Lower leg skin (tissue), 4 donors: ENCODE measurements at regions not wholly inside any gene's neighbourhood (a gene's known extent, or its start where the extent isn't known, plus 50 kb on each side); places are given as distances from the start of the nearest gene placed in this dataset.
"Not testable (repeated sequence)": the region's sequence is repeated elsewhere in the genome, so short reads cannot be mapped to it uniquely, and the experiment has no call there.

ENCODE experiments used
- DNase-seq, 2 donors: peaks; one replicate each; pipeline ENCODE4 v3.0.0-alpha.2; 2019; ENCODE audit warnings: low spot score in 2 of 2
- H3K4me3 ChIP-seq: fragments of 200-600 bp; sonication (generic); 2 replicates; pipeline ENCODE4 v1.5.1; 2017; ENCODE audit warnings: mild to moderate bottlenecking, low read depth; ENCODE audit not compliant: poor library complexity, severe bottlenecking
- CTCF ChIP-seq, 3 donors: fragments of 450-650 bp; IDR thresholded peaks; one replicate each; pipeline ENCODE4 v1.5.1; 2016; ENCODE audit warnings: antibody characterized with exemption in 3 of 3, mild to moderate bottlenecking in 3 of 3, moderate library complexity in 2 of 3
- POLR2A ChIP-seq, 2 donors: fragments of 450-650 bp; IDR thresholded peaks; one replicate each; pipeline ENCODE4 v1.6.1; 2016 to 2017; ENCODE audit warnings: antibody characterized with exemption in 2 of 2, mild to moderate bottlenecking in 1 of 2, moderate library complexity in 1 of 2
- WGBS, 2 donors: methylation state at CpG; one replicate each; pipeline ENCODE4 v1.1.5; 2018; 5-methylcytosine and 5-hydroxymethylcytosine counted together
- intact Hi-C: fragments of 100-400 bp; cut with DNase I; formaldehyde crosslinking; loops from one replicate; pipeline ENCODE4 v1.15.0; 2023; ENCODE audit warnings: low total_unique reads

GRCh38 chr7:12031638-12032037 lies 179.5 kb upstream of the TMEM106B start:
- H3K4me3 ChIP-seq = no peak overlapping the region
- no peak for DNase-seq
- TF ChIP-seq CTCF (IDR thresholded peaks at IDR 0.05) (no peak), POLR2A (IDR thresholded peaks at IDR 0.05) (no peak)
- intact Hi-C loops = no loop called here

- WGBS, 2 donors = 61 to 67% methylated on average over 1 of the region's 1 CpG
- intact Hi-C loops = no loop called here
- DNase-seq = no peak
- no peak overlapping the region for H3K4me3 ChIP-seq
- no peak for TF ChIP-seq CTCF (IDR thresholded peaks at IDR 0.05)
- no peak for TF ChIP-seq POLR2A (IDR thresholded peaks at IDR 0.05)
Observed at GRCh38 chr7:12032146-12032545, 178.9 kb upstream of the TMEM106B start.

- intact Hi-C loops = not testable (repeated sequence)
Observed at GRCh38 chr7:12043457-12043856, 167.6 kb upstream of the TMEM106B start.

GRCh38 chr7:12052211-12052610 lies 158.9 kb upstream of the TMEM106B start:
- 70 to 95% methylated on average over 2 of the region's 2 CpGs for WGBS, 2 donors
- no peak overlapping the region for H3K4me3 ChIP-seq
- intact Hi-C loops = no loop called here
- no peak for TF ChIP-seq CTCF (IDR thresholded peaks at IDR 0.05)
- DNase-seq = no peak

More at GRCh38 chr7:12043457-12043856, 167.6 kb upstream of the TMEM106B start:
- not testable (repeated sequence) for DNase-seq, H3K4me3 ChIP-seq

- no peak overlapping the region for H3K4me3 ChIP-seq
- no peak for DNase-seq
- intact Hi-C loops = no loop called here
- TF ChIP-seq CTCF (IDR thresholded peaks at IDR 0.05) = no peak
- TF ChIP-seq POLR2A (IDR thresholded peaks at IDR 0.05) = no peak
- WGBS, 2 donors = 74 to 88% methylated on average over 5 of the region's 5 CpGs
Observed at GRCh38 chr7:12053561-12053960, 157.5 kb upstream of the TMEM106B start.

GRCh38 chr7:12054830-12055229 lies 156.3 kb upstream of the TMEM106B start:
- H3K4me3 ChIP-seq = no peak overlapping the region
- TF ChIP-seq CTCF (IDR thresholded peaks at IDR 0.05) = no peak
- TF ChIP-seq POLR2A (IDR thresholded peaks at IDR 0.05) = no peak
- intact Hi-C loops = no loop called here
- DNase-seq = no peak

- no peak overlapping the region for H3K4me3 ChIP-seq
- TF ChIP-seq POLR2A (IDR thresholded peaks at IDR 0.05) = no peak
- TF ChIP-seq CTCF (IDR thresholded peaks at IDR 0.05) = no peak
- DNase-seq = no peak
- intact Hi-C loops = no loop called here
Observed at GRCh38 chr7:12056381-12056780, 154.7 kb upstream of the TMEM106B start.
